IPS-NIHi11 (cell line): ENCODE measurements at regions not wholly inside any gene's neighbourhood (a gene's known extent, or its start where the extent isn't known, plus 50 kb on each side); places are given as distances from the start of the nearest gene placed in this dataset.
"Not testable (repeated sequence)": the region's sequence is repeated elsewhere in the genome, so short reads cannot be mapped to it uniquely, and the experiment has no call there.

ENCODE experiments used
- DNase-seq: peaks from one replicate; pipeline ENCODE4 v3.0.0; 2012; ENCODE audit warnings: mixed read lengths, low spot score

GRCh38 chr2:7428454-7429204 is 511.4 kb downstream of the RNF144A start:
- DNase-seq = no peak

DNA sequence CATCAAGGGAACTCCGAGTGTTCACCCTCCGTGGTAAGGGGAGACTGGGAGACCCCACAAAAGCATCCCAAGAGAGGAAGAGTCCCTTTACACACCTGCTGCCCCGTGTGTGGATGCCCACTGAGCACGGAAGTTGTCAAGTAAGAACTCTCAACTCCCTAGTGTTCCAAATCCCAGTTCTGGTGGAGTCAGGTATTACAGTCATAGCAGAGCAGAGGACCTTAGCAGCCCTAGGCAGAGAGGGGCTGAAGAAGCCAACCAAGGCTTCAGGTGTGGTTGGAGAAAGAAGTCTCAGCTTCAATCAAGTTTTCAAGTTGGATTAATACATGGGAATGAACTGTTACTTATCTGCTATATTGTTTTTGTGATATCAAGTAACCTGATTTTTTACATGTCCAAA is 512.5 kb downstream of the RNF144A start:
- DNase-seq = no peak

DNA sequence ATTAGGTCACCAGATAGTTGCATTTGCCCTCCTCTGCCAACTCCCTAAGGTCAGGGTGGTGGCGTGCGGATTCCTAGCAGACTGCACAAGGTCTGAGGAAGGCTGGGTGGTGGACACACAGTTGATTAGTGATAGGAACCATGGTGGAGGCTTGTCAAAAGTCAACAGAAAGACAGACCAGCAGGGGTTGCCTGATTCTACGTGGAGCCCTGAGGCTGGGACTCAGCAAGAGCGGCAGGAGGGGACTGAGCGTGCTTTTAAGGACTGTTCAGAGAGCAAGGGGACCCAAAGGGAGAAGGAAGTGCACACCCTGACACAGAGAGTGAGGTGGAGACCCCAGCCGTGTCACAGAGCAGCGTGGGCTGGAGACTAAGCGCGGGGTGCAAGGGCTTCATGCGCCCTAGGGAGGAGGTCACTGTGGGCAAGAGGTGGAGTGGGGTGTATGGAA is 513.2 kb downstream of the RNF144A start:
- DNase-seq = no peak

DNA sequence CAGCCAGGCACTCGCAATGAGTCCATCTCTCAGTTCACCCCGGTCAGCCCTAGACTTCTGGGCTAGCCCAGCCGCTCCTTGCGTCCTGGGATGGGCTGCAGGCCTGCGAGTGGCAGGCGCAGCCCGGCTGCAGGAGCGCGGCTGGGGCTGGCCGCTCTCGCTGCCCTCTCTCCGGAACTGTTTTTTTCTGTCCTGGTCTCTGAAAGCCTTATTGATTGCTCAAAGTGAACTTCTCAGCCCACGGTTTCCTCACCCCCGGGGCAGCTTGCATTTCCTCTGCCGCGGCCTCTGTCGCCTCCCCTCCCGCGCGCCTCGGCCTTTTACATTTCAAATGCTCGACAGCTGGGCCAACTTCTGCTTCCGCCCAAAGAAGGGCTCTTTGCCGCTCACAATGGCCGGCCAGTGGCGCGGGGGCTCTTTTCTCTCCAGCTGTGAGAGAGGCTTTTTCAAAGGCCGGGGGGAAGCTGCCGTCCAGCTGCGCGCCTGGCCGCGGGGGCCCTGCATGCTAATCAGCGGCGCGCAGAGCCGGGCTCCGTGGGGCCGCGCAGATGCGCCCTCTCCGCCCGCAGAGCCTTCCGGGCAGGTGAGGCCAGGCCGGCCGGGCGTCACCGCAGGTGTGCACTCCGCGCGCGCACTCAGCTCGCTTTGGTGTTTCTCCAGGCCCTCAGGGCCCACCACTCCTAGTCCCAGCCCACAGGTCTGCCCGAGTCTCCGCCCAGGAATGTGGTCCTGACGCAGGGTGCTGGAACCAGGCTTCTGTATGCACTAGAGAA is 513.8 kb downstream of the RNF144A start:
- peak; percentile 76 for DNase-seq

DNA sequence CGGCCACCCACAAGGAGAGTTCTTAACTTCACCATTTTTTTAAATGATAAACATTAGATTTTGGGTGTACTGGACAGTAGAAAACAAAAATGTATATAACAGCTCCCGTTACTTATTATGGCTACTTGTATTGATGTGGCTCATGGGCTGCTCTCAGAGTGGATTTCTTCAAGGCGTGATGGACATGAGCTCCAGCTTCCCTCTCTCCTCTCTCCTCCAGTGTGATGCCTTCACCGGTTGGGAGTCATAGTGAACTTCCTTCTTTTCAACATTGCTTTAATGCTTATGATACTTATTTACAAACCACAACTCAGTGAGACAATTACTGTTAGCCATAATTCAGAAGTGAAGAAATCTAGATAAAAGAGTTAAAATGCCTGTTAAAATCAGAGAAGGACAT is 515.2 kb downstream of the RNF144A start:
- DNase-seq = no peak

- no peak for DNase-seq
These were observed 519.1 kb downstream of the RNF144A start for GRCh38 chr2:7436096-7436906.

- DNase-seq = no peak
These were observed 519.9 kb downstream of the RNF144A start for GRCh38 chr2:7437141-7437540.

DNA sequence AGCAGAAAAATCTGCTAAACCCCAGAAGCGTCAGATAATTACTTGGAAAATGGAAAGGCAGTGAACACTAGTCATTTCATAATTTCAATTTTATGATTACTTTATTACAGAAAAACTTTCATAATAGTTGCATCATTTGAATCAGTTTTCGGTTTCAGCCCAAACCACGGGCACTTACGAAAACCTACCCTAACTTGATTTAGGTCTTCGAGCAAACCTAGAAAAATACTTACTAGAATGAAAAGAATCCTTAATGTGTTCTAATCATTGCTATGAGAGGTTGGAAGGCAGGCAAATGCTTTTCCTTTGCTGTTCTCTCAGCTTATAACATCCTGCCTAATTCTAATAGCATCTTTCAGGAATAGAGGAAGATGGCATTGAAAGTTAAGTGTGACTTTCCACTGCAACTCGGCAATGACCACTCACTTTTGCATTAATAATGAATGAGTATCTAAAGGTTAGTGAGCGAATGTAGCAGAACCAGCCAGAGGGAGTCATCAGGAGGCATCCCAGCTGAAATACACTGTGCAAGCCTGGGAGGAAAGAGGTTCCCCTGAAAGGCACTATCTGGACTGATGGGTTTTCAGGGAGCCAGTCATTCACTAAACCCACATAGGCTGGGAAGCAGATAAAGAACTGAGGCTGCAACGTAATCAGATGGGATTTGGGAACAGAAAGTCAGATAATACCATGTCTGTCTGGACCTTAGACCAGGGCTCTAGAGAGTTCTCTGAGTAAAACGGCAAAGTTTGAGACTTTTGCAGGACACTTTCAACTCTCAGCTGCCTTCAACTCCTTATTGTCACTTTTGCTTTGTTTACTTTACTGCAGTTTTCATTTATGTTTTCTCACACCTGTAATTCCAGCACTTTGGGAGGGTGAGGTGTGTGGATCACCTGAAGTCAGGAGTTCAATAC is 520.8 kb downstream of the RNF144A start:
- DNase-seq = no peak

DNA sequence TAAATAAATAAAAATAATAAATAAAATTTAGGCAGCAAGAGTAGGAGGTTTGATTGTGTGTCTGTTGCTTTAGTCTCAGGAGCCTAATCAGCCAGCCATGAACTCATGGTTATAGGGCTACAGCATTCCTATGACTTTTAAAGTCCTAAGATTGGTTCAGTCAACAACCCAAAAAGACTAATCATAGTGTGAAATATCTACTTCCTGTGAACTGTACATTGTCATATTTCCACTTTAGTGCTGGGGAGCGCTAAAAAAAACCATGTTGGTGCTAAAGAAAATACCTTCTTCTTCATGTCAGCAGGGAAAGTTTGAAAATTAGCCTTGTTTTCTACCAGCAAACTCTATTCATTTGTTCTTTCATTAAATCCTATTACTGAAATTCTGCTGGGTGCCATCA is 521.6 kb downstream of the RNF144A start:
- DNase-seq = no peak

DNA sequence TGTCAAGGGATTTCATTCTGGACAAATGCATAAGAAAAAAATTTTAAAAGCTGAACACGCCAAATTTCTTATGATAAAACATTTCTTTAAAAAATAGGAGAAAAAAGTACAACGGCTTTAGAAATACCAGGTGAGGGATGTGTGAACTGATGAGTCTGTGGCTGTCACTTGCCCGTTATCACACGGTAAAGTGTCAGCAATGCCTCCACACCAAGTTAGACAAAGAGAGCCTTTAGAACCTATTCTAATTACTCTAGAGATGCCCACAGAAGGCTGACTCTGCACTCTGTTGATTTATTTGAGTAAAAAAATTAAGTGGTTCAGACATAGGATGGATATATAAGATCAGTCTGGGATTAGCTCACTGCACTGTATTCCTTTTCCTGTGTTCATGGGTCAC is 523.8 kb downstream of the RNF144A start:
- no peak for DNase-seq

- not testable (repeated sequence) for DNase-seq
These were observed 524.6 kb downstream of the RNF144A start for GRCh38 chr2:7441841-7442240.

DNA sequence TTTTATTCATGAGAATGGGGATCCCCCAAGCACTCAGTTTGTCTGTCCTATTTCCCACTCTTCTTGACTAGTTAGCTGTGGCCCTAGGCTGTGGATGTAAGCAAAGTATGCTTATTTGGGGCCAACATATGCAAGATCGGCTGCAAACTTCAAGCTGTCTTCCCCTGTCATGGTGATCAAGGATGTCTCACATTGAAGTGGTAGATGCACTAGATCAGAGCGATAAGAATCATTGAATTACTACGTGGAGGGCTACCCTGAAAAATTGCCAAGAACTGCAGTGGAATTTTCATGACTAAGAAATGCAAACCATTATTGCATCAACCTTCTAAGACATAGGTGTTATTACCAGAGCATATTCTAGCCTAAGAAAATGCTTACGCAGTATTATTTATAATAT is 527.4 kb downstream of the RNF144A start:
- no peak for DNase-seq

DNA sequence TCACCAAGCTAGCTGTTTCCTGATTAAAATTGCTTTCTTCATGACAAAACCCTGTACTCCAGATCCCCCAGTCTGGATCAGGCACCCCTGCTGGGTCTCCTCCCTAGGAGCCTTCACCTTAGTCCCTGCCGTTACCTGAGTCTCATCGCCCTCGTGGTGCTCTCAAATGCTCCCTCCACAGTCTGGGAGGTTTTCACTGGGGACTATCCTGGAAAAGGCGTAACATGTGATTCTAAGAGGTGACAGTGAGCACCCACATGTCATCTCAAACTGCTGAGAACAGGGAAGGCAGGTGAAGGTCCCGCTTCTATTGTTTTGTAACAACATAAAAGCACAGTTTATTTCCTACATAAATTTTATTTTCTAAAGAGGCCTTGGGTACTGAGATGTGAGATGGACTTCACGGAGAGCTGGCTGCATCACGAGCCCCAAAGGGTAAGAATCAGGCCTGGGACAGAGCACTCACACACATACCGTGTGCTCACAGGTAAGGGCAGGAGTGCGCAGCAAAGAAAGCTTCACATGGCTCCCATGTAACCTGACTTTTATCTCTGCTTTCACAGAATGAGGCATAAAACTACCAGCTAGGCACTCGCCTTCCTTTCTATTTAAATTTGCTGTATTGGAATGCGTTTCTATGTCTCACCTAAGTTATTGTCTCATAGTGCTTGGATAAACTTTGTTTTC is 531.5 kb downstream of the RNF144A start:
- no peak for DNase-seq

GRCh38 chr2:7449298-7449697 is 532.1 kb downstream of the RNF144A start:
- DNase-seq = peak; percentile 17

DNA sequence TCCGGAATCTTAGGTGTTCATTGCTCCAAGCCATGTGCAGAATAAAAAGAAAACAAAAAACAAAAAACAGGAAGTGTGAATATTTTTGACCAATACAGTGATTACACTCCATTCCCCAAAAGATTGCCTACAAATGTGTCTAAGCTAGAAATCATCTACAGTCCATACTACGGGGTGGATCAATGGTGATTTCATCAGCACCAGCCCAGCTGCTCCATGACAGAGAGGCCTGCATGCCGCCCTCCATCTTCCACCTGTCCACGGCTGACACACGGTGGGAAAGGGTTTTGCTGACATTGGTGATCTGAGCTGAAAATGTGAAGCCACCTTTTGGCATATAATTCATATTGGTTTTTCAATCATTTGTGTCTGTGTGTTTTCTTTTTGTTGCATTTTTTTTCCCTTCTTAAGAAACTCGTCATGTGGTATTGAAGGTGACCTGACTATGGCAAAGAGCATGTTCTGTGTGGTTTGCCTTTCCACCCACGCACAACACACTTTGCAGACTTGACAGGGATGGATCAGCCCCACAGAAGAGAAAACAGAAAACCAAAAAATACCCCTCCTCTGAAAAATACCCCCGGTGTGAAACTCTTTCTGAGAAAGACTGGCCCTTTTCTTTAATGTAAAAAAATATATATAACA is 533.1 kb downstream of the RNF144A start:
- DNase-seq = no peak

DNA sequence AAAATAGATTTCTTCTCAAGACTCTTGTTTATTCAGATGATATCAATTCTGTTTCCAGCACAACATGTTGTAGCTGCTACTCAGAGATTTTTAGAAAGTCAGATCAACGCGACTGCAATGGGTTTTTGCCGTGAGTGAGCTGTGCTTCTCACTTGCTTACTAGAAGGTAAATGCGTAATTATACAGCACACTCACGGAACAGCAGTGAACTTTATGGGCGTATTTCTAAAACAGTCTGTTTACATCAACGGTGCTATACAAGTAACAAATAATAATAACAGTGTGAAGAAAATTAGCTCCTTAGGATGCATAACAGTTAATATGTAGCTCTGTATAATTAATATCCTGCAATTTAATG is 533.6 kb downstream of the RNF144A start:
- no peak for DNase-seq

DNA sequence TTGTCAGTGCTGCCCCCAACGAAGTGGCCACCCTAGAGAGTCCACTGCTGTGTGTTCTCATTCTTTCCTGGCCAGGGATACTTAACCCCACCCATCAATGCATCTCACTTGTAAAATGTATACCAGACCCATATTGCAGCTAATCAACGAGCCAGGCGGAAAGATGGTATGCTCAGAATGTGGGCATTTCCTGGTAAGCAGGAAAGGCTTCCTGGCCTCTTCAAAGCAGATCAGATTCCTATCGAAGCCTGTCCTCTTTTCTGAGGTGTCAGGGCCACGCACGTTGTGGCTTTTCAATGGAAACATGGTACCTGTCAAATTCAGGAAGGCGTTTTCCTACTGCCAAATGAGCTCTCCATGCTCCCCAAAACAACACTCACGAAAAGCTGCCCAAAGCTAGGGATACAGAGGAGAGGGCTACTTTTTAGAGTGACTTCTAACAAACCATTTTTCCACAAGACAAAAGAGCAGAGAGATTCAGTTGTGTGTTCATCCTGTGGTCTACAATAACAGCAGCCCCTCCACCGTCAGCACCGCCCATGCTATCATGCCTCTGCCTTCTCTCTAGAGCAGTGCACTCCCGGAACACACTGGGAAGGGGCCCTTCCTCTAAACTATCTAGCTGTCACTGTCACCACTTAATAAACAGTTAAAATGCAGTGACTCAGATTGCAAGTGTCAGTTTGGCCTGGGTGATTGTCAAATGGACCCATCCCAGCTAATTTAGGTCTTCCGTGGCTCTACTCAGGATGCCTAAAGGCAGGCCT is 535.1 kb downstream of the RNF144A start:
- DNase-seq = no peak

- DNase-seq = no peak
These were observed 537.4 kb downstream of the RNF144A start for GRCh38 chr2:7454592-7454991.

DNA sequence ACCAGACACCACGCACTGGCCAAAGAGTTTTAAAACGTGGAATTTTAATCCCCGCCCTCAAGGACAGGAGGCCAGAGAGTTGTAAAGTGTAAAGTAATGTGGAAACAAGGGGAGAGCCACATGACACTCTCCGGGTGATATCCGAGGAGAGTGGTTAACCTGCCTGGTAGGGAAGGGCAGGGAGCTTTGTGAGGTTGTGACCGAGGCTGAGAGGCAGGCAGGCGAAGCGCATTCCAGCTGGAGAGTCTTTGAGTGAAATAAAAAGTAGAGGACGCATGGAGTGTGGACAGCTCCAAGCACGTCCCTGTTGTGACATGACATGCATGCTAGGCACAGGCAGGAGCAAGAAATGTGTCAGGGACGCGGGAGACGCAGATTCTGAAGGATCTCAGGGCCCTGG is 539.5 kb downstream of the RNF144A start:
- peak; percentile 10 for DNase-seq

DNA sequence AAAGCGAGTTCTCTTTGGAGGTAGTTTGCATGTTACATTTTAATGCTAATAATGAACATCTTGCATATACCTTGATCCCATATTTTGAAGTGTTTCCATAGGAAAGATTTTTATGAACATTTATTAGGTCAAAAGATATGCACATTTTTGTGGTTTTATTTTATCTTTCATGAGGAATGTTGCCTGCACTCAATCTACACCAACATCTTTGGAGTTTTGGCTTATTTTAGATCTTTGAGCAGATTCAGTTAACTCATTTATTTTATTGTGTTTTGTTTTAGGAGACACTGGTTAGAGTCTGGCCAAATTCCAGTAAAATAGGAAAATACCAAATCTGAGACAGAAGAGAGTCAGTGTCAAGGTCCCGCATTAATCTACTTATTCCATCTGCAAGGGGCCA is 540.9 kb downstream of the RNF144A start:
- DNase-seq = no peak
